Epithelial cell of proximal tubule (primary cell): ENCODE measurements at regions not wholly inside any gene's neighbourhood (a gene's known extent, or its start where the extent isn't known, plus 50 kb on each side); places are given as distances from the start of the nearest gene placed in this dataset.

Experiments used
- DNase-seq: peaks from one replicate; pipeline ENCODE4 v3.0.0-alpha.2; 2011; ENCODE audit warnings: low read depth
- H3K4me3 ChIP-seq: 2 replicates; pipeline ENCODE4 v1.5.1; 2011; ENCODE audit warnings: low read depth, mild to moderate bottlenecking, low read length
- TF ChIP-seq, protein P1 (sequence below): conservative IDR thresholded peaks from 2 replicates; pipeline ENCODE4 v1.5.1; 2012; ENCODE audit warnings: low read depth, mild to moderate bottlenecking, low read length

DNA sequence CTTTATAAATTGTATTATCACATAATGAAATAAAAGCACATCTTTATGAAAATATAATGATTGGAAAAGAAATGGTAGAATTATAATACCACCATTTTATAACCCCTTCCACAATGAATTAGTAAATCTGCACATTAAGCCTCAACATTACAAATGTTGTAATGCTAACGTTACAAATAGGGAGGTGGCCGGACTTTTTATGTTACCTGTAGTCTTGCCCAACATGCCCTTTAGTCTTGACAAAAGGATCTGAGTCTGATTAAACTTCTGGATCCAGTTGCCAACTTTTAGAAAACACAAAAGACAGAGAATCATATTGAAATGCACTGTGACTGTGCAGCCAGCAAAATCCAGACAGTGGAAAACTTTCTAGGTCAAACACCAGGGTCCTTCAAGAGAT, 617.3 kb downstream of the KCNJ3 start:
- DNase-seq = no peak
- TF ChIP-seq, protein P1, sequence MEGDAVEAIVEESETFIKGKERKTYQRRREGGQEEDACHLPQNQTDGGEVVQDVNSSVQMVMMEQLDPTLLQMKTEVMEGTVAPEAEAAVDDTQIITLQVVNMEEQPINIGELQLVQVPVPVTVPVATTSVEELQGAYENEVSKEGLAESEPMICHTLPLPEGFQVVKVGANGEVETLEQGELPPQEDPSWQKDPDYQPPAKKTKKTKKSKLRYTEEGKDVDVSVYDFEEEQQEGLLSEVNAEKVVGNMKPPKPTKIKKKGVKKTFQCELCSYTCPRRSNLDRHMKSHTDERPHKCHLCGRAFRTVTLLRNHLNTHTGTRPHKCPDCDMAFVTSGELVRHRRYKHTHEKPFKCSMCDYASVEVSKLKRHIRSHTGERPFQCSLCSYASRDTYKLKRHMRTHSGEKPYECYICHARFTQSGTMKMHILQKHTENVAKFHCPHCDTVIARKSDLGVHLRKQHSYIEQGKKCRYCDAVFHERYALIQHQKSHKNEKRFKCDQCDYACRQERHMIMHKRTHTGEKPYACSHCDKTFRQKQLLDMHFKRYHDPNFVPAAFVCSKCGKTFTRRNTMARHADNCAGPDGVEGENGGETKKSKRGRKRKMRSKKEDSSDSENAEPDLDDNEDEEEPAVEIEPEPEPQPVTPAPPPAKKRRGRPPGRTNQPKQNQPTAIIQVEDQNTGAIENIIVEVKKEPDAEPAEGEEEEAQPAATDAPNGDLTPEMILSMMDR = no peak
- H3K4me3 ChIP-seq = no peak overlapping the region

DNA sequence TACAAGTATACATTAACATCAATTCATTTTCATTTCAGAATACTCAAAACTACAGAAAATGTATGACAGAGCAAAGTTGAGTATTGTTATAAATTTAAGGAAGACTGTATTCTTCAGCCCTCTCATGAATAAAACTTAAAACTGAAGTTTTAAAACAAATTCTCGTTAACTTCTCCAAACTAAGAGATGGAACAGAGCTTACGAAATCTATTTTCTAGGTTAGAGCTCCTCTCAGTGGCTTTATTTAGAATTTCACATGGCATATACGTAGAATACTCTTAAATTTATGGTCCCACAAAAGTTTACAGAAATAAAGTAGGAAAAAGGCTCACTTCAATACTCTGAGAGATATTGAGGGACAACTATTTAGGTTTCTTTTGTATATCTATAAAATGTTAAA, 612.1 kb downstream of the KCNJ3 start:
- TF ChIP-seq, protein P1 = peak; percentile 57
- no peak overlapping the region for H3K4me3 ChIP-seq
- DNase-seq = peak; percentile 18

DNA sequence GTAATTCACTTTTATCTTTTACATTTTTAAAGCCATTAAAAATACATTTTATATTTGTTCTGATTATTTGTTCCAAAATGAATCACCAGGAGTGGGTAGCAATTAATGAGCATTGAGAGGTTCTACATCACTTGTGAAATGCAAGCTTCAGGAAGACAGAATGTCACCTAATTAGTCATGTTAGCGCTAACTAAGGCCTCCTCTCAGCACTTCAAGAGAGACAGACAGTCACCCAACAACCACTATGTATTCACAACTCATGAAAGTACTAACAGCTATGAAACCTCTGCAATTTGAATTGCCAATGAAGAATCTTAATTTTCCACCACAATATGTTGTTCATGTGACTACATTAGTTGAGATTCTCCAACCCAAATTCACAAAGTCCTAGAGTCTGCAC, 611.0 kb downstream of the KCNJ3 start:
- no peak overlapping the region for H3K4me3 ChIP-seq
- DNase-seq = no peak
- TF ChIP-seq, protein P1 = no peak

DNA sequence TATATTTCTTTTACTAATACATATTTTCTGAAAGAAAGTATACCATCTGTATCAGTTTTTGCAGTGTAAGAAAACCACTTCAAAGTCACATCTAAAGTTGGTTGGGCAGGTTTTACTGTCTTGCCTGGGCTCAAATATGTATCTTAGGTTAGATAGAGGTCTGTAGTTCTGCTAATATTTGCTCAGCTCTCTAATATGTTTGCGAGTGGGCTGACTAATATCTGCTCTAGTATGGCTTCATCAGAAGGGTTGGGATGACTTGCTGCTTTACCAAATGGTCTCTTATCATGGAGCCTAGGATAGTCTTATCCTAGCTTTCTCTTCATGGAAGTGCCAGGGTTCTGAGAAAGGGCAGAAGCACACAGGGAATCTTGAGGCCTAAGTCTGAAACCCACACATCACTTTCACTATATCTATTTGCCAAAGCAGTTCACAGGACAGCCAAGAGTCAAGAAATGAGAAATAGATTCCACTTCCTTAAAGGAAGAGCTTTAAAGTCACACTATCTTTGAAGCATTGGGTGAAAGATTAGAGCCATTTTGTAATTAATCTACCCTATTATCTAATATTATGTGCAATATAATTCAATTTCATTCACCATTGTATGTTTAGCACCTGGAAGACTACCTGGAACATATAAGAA, 610.0 kb downstream of the KCNJ3 start:
- H3K4me3 ChIP-seq = no peak overlapping the region
- TF ChIP-seq, protein P1 = no peak
- DNase-seq = no peak

DNA sequence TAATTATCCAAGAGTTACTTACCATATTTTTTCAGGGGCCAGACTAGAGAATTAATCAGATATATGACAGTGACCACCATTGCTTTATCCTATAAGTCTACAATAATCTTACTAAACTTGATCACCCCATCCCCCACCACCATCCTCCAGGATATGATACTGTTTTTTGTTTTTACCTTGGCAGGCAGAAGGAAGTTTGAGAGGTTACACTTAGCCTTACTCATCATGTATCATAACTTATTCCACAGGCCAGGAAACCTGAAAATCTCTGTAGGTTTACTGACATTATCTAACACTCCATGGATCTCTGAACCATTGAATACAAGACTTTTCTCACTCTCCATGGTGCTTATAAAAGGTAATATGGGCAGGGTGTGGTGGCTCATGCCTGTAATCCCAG, 602.7 kb downstream of the KCNJ3 start:
- H3K4me3 ChIP-seq = no peak overlapping the region
- TF ChIP-seq, protein P1 = no peak
- DNase-seq = no peak

DNA sequence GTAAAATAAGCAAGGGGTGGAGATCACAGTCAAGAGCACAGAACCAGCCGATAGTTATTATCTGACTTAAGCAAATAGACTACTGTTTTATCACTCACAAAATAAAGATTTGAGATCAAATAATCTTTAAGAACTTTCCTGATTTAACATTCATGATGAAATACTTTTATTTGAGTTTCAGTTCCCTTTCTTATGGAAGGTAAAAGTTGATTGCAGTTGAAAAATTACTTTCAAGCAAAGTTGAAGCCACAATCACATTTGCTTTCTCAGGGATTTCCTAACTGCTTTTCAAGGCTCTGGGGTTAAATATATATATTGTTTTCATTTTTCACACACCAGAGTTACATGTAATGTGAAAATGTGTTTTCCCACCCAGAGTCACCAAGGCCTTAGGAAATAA, 599.5 kb downstream of the KCNJ3 start:
- no peak overlapping the region for H3K4me3 ChIP-seq
- TF ChIP-seq, protein P1 = no peak
- no peak for DNase-seq

DNA sequence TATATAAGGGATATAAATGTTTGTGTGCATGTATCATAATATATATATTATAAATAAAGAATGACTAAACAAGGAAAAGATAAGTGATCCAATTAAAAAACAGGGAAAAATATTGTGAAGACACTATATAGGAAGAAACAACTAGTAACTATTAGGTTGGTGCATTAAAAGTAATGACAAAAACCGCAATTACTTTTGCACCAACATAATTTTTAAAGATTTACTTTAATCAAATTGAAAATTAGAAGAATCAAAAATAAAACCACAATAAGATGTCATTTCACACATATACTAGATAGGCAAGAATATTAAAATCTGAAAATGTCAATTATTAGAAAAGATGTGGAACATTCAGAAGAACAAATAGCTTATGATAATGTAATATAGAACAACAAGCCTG, 595.9 kb downstream of the KCNJ3 start:
- TF ChIP-seq, protein P1 = no peak
- DNase-seq = no peak
- no peak overlapping the region for H3K4me3 ChIP-seq
